CD8-positive, alpha-beta memory T cell (primary cell): ENCODE measurements at regions not wholly inside any gene's neighbourhood (a gene's known extent, or its start where the extent isn't known, plus 50 kb on each side); places are given as distances from the start of the nearest gene placed in this dataset.
"Not testable (repeated sequence)": the region's sequence is repeated elsewhere in the genome, so short reads cannot be mapped to it uniquely, and the experiment has no call there.

Experiments used
- CTCF ChIA-PET: fragments of 350-600 bp; sonication (Branson Sonifier 250); formaldehyde crosslinking; loops from one replicate; lab custom pipeline; 2021; ENCODE audit warnings: antibody characterized with exemption; lab: Charles Lee
- POLR2A ChIA-PET: fragments of 350-600 bp; sonication (Branson Sonifier 250); formaldehyde crosslinking; loops from one replicate; lab custom pipeline; 2021; ENCODE audit warnings: antibody characterized with exemption; lab: Charles Lee
- DNase-seq, 5 donors: peaks; one replicate each; pipeline versions ENCODE4 v3.0.0 to v3.0.0-alpha.2; 2020 to 2022; ENCODE audit warnings: mixed read lengths in 1 of 5
- H3K27ac ChIP-seq: one replicate; pipeline ENCODE4 v1.7.0; 2013; ENCODE audit warnings: low read depth, mild to moderate bottlenecking, low read length, moderate library complexity
- H3K27me3 ChIP-seq: 2 replicates; pipeline ENCODE4 v1.7.0; 2013; ENCODE audit warnings: low read length, mild to moderate bottlenecking; ENCODE audit not compliant: insufficient read depth, poor library complexity, severe bottlenecking
- H3K36me3 ChIP-seq: 2 replicates; pipeline ENCODE4 v1.7.0; 2013; ENCODE audit warnings: mild to moderate bottlenecking, low read length, moderate library complexity; ENCODE audit not compliant: insufficient read depth
- H3K4me1 ChIP-seq: 2 replicates; pipeline ENCODE4 v1.7.0; 2013; ENCODE audit warnings: mild to moderate bottlenecking, low read length, moderate library complexity; ENCODE audit not compliant: insufficient read depth
- H3K4me3 ChIP-seq: 2 replicates; pipeline ENCODE4 v1.7.0; 2013; ENCODE audit warnings: mild to moderate bottlenecking, low read length
- H3K9me3 ChIP-seq: 2 replicates; pipeline ENCODE4 v1.7.0; 2013; ENCODE audit warnings: mild to moderate bottlenecking, low read length
- H3K27ac Mint-ChIP-seq, 8 donors: one replicate each; pipeline ENCODE4 v1.8.0; 2020 to 2021; ENCODE audit warnings: mixed read lengths in 8 of 8, mild to moderate bottlenecking in 6 of 8, inconsistent platforms in 3 of 8, moderate library complexity in 3 of 8
- H3K27me3 Mint-ChIP-seq, 2 donors: one replicate each; pipeline ENCODE4 v1.8.0; 2020 to 2021; ENCODE audit warnings: mixed read lengths in 2 of 2, mild to moderate bottlenecking in 1 of 2, moderate library complexity in 1 of 2
- H3K36me3 Mint-ChIP-seq, 3 donors: one replicate each; pipeline ENCODE4 v1.8.0; 2020 to 2021; ENCODE audit warnings: mixed read lengths in 3 of 3, inconsistent platforms in 1 of 3, mild to moderate bottlenecking in 1 of 3
- H3K4me1 Mint-ChIP-seq, 3 donors: one replicate each; pipeline ENCODE4 v1.8.0; 2020 to 2021; ENCODE audit warnings: mixed read lengths in 3 of 3, inconsistent platforms in 1 of 3, mild to moderate bottlenecking in 1 of 3
- H3K4me3 Mint-ChIP-seq, 7 donors: one replicate each; pipeline ENCODE4 v1.8.0; 2020 to 2021; ENCODE audit warnings: mixed read lengths in 7 of 7, mild to moderate bottlenecking in 6 of 7, moderate library complexity in 4 of 7, inconsistent platforms in 2 of 7
- H3K9me3 Mint-ChIP-seq, 5 donors: one replicate each; pipeline ENCODE4 v1.8.0; 2020 to 2022; ENCODE audit warnings: mixed read lengths in 5 of 5, mild to moderate bottlenecking in 3 of 5, moderate library complexity in 2 of 5, inconsistent platforms in 1 of 5

DNA sequence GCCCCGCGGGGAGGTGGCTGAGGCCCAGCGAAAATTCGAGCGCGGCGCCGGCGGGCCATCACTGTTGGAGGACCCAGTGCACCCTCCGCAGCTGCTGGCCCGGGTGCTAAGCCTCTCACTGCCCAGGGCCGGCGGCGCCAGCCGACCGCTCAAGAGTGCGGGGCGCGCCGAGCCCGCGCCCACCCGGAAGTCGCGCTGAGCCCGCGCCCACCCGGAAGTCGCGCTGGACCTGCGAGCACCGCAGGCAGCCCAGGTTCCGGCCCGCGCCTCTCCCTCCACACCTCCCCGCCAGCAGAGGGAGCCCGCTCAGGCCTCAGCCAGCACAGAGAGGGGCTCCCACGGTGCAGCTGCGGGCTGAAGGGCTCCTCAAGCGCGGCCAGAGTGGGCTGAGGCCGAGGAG lies 165.5 kb upstream of the BDP1 start:
- peak in 2 of 5 donors; percentile 74 to 83 for DNase-seq
- CTCF ChIA-PET, POLR2A ChIA-PET: not testable (repeated sequence)

GRCh38 chr5:71290979-71291378 lies 164.5 kb upstream of the BDP1 start:
- H3K4me1 ChIP-seq, H3K9me3 Mint-ChIP-seq, H3K36me3 Mint-ChIP-seq, H3K27me3 Mint-ChIP-seq, H3K4me1 Mint-ChIP-seq, H3K36me3 ChIP-seq, DNase-seq, CTCF ChIA-PET, H3K4me3 ChIP-seq, H3K4me3 Mint-ChIP-seq, POLR2A ChIA-PET, H3K9me3 ChIP-seq, H3K27me3 ChIP-seq, H3K27ac Mint-ChIP-seq, H3K27ac ChIP-seq: not testable (repeated sequence)

More for the DNA sequence above, 165.5 kb upstream of the BDP1 start:
- not testable (repeated sequence) for H3K36me3 ChIP-seq, H3K27ac ChIP-seq, H3K27ac Mint-ChIP-seq, H3K9me3 Mint-ChIP-seq, H3K36me3 Mint-ChIP-seq, H3K27me3 Mint-ChIP-seq, H3K27me3 ChIP-seq, H3K4me3 Mint-ChIP-seq, H3K4me1 ChIP-seq, H3K4me3 ChIP-seq, H3K4me1 Mint-ChIP-seq, H3K9me3 ChIP-seq
